ENCODE measurements at regions not wholly inside any gene's neighbourhood (a gene's known extent, or its start where the extent isn't known, plus 50 kb on each side); places are given as distances from the start of the nearest gene placed in this dataset.
"Not testable (repeated sequence)": the region's sequence is repeated elsewhere in the genome, so short reads cannot be mapped to it uniquely, and the experiment has no call there.

DNA sequence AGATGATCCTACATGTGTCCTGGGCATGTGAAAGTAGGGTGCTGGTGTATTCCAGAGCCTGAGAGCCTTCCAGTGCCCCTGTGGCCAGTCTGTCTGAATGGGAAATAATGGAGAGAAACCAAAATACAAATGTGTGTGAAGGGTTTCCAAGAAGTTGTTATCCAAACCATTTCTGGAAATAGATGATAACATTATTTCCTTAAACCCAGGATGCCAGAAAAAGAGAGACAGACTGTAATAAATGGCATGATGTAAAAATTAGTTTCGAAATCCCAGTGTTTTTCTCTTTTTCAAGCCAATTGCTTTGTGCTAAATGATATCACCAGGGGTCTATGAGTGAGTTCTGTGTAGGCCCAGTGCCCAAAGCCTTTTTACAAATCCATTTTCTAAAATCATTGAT is 175.3 kb downstream of the PHLDA1 start:
- Histone ChIP-seq H3K36me3 (ENCODE audit: control insufficient read depth, insufficient read depth, low read length) (no peaks in the 10 kb centered on the region), H3K4me3 (ENCODE audit: low read depth, low read length) (no peak overlapping the region), H3K27me3 (ENCODE audit: control insufficient read depth, insufficient read depth, low read length) (no peaks in the 10 kb centered on the region)
- DNase-seq (ENCODE audit: low read depth): no peak
- TF ChIP-seq, protein P1, sequence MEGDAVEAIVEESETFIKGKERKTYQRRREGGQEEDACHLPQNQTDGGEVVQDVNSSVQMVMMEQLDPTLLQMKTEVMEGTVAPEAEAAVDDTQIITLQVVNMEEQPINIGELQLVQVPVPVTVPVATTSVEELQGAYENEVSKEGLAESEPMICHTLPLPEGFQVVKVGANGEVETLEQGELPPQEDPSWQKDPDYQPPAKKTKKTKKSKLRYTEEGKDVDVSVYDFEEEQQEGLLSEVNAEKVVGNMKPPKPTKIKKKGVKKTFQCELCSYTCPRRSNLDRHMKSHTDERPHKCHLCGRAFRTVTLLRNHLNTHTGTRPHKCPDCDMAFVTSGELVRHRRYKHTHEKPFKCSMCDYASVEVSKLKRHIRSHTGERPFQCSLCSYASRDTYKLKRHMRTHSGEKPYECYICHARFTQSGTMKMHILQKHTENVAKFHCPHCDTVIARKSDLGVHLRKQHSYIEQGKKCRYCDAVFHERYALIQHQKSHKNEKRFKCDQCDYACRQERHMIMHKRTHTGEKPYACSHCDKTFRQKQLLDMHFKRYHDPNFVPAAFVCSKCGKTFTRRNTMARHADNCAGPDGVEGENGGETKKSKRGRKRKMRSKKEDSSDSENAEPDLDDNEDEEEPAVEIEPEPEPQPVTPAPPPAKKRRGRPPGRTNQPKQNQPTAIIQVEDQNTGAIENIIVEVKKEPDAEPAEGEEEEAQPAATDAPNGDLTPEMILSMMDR (IDR thresholded peaks at IDR 0.05; ENCODE audit: insufficient read depth, low read length, poor library complexity, severe bottlenecking): no peak

DNA sequence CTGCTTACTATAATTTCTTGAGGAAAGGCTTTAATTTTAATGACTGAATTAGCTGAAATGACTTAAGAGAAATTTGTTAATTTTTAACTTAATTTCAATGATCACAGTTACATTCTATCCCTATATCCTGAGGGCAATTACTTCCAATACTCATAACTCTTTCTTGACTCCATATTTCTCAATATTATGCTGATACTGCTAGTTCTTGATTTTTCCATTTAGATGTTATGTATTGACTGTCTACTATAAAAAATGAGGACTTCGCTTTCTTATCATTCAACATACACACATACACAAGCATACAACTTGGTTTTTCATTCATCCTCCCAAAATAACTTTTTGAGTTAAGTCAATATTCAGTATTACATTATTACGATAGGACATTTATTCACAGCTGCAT is 176.2 kb downstream of the PHLDA1 start:
- TF ChIP-seq, protein P1 (IDR thresholded peaks at IDR 0.05; ENCODE audit: insufficient read depth, low read length, poor library complexity, severe bottlenecking): no peak
- Histone ChIP-seq H3K36me3 (ENCODE audit: control insufficient read depth, insufficient read depth, low read length) (no peaks in the 10 kb centered on the region), H3K27me3 (ENCODE audit: control insufficient read depth, insufficient read depth, low read length) (no peaks in the 10 kb centered on the region), H3K4me3 (ENCODE audit: low read depth, low read length) (no peak overlapping the region)
- DNase-seq (ENCODE audit: low read depth): no peak

DNA sequence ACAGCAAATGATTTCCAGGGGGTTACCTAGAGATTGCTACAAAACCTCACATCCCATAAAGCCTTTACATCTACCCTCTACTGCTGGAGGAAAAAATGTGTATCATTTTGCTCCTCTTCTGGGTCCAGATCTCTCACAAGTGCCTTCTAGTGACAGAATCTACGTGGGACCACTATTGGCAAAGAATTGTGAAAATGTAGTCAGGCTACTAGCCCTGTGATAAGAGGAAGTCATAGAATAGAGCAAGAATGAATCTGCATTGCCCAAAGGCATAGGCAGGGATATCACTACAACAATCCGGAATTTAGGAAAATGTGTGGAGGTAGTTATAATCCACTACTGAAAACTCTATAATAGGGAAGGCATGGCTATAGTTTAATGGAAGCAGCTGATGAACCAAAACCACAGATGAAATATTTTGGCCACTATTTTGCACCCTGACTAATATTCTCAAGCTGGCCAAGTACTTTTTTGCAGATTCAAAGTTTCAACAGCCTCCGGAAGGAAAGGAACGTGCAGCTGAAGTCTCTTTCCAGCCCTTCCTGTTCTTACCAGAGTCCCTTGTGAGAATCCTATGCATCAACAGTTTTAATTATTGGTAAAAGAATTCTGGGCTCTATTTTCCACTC is 176.8 kb downstream of the PHLDA1 start:
- H3K27me3 ChIP-seq (ENCODE audit: control insufficient read depth, insufficient read depth, low read length): no peaks in the 10 kb centered on the region
- no peak overlapping the region for H3K4me3 ChIP-seq (ENCODE audit: low read depth, low read length)
- no peaks in the 10 kb centered on the region for H3K36me3 ChIP-seq (ENCODE audit: control insufficient read depth, insufficient read depth, low read length)
- TF ChIP-seq, protein P1 (IDR thresholded peaks at IDR 0.05; ENCODE audit: insufficient read depth, low read length, poor library complexity, severe bottlenecking): no peak
- no peak for DNase-seq (ENCODE audit: low read depth)

DNA sequence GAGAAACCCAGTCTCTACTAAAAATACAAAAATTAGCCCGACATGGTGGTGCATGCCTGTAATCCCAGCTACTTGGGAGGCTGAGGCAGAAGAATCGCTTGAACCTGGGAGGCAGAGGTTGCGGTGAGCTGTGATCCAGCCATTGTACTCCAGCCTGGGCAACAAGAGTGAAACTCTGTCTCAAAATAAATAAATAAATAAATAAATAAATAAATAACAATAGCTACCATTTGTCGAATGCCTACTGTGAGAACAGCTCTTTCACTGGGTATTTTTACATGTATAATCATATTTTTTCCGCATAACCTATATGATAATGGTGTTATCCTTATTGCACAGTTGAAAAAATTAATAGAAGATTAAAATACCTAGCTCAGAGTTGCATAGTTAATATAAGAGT is 177.4 kb downstream of the PHLDA1 start:
- DNase-seq (ENCODE audit: low read depth); H3K27me3 ChIP-seq (ENCODE audit: control insufficient read depth, insufficient read depth, low read length); H3K36me3 ChIP-seq (ENCODE audit: control insufficient read depth, insufficient read depth, low read length); H3K4me3 ChIP-seq (ENCODE audit: low read depth, low read length): not testable (repeated sequence)

DNA sequence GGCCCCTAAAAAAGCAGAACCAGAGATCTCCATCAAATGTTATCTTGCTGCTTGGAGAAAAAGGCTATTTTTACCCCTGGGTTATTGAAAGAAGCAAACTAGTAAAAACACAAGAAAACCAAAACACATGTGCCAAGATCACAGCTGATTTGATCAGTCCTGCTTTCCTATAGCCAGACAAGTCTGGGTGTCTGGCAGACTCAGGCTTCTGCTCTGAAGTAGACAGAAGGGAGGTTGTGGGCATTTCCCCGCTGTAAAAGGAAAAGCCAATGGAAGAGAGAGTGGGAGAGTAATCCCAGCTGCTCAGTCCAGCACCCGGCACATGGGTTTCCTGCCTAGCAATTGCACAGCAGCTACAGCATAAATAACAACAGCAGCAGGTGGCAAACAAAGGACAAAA is 177.9 kb downstream of the PHLDA1 start:
- Histone ChIP-seq H3K27me3 (ENCODE audit: control insufficient read depth, insufficient read depth, low read length) (no peaks in the 10 kb centered on the region), H3K36me3 (ENCODE audit: control insufficient read depth, insufficient read depth, low read length) (no peaks in the 10 kb centered on the region), H3K4me3 (ENCODE audit: low read depth, low read length) (no peak overlapping the region)
- no peak for DNase-seq (ENCODE audit: low read depth)
- TF ChIP-seq, protein P1 (IDR thresholded peaks at IDR 0.05; ENCODE audit: insufficient read depth, low read length, poor library complexity, severe bottlenecking): no peak

DNA sequence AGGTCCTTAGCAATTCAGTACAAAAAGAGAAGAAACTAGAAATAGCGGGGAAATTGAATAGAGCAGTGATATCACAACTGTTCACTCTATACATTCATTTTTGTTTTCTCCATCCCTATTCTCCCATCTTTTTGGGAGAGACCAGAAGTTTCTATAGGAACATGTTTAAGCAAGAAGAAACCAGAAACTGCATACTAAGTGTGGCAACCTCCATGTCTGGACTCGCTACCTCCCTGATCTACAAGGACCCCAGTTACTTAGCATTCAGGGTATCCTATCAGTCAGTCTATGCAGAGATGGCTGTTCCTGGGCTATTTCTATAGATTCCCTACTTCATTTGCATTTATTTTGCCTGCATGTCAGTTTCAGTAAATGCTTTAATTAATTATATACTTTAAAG is 178.6 kb downstream of the PHLDA1 start:
- DNase-seq (ENCODE audit: low read depth): no peak
- Histone ChIP-seq H3K4me3 (ENCODE audit: low read depth, low read length) (no peak overlapping the region), H3K36me3 (ENCODE audit: control insufficient read depth, insufficient read depth, low read length) (no peaks in the 10 kb centered on the region), H3K27me3 (ENCODE audit: control insufficient read depth, insufficient read depth, low read length) (no peaks in the 10 kb centered on the region)
- TF ChIP-seq, protein P1 (IDR thresholded peaks at IDR 0.05; ENCODE audit: insufficient read depth, low read length, poor library complexity, severe bottlenecking): no peak

All from kidney epithelial cell (primary cell).